ENCODE measurements at regions not wholly inside any gene's neighbourhood (a gene's known extent, or its start where the extent isn't known, plus 50 kb on each side); places are given as distances from the start of the nearest gene placed in this dataset.

GRCh38 chr1:187262731-187263130, 434.0 kb downstream of the PLA2G4A start:
- no peak for TF ChIP-seq EZH2 (IDR thresholded peaks at IDR 0.05)
- no peak for TF ChIP-seq POLR2AphosphoS5 (IDR thresholded peaks at IDR 0.05; ENCODE audit: borderline replicate concordance, low read depth, low read length)
- TF ChIP-seq FOXP2 (optimal IDR thresholded peaks at IDR 0.05; ENCODE audit: control extremely low read depth, extremely low read length, insufficient read depth), result no peak

All from SK-N-MC (cell line).